Hippocampal formation (tissue), 2 donors: ENCODE measurements at regions not wholly inside any gene's neighbourhood (a gene's known extent, or its start where the extent isn't known, plus 50 kb on each side); places are given as distances from the start of the nearest gene placed in this dataset.

Experiments
- DNase-seq, 2 donors: peaks; one replicate each; lab custom pipeline; 2025; lab: John Stamatoyannopoulos, UW

- DNase-seq: no peak
Measured at GRCh38 chr15:91472316-91472756, 372.3 kb downstream of the SV2B start.

GRCh38 chr15:91473894-91474545 is 374.0 kb downstream of the SV2B start:
- no peak for DNase-seq

- DNase-seq: no peak
Measured at GRCh38 chr15:91476861-91477260, 376.6 kb upstream of the SLCO3A1 start.

- no peak for DNase-seq
Measured at GRCh38 chr15:91478717-91479191, 374.8 kb upstream of the SLCO3A1 start.

- DNase-seq: no peak
Measured at GRCh38 chr15:91480426-91480825, 373.1 kb upstream of the SLCO3A1 start.

- DNase-seq: no peak
Measured at GRCh38 chr15:91482799-91483198, 370.7 kb upstream of the SLCO3A1 start.

- no peak for DNase-seq
Measured at GRCh38 chr15:91484141-91484540, 369.4 kb upstream of the SLCO3A1 start.

GRCh38 chr15:91488452-91488851 is 365.1 kb upstream of the SLCO3A1 start:
- no peak for DNase-seq

- no peak for DNase-seq
Measured at GRCh38 chr15:91490211-91490610, 363.3 kb upstream of the SLCO3A1 start.

GRCh38 chr15:91491101-91491950 is 362.2 kb upstream of the SLCO3A1 start:
- DNase-seq: no peak

- no peak for DNase-seq
Measured at GRCh38 chr15:91496754-91497691, 356.5 kb upstream of the SLCO3A1 start.

- no peak for DNase-seq
Measured at GRCh38 chr15:91498046-91498748, 355.3 kb upstream of the SLCO3A1 start.

- DNase-seq: no peak
Measured at GRCh38 chr15:91498749-91499062, 354.8 kb upstream of the SLCO3A1 start.

GRCh38 chr15:91499774-91500383 is 353.6 kb upstream of the SLCO3A1 start:
- DNase-seq: no peak

GRCh38 chr15:91508633-91509032 is 344.9 kb upstream of the SLCO3A1 start:
- no peak for DNase-seq

- no peak for DNase-seq
Measured at GRCh38 chr15:91514147-91514546, 339.4 kb upstream of the SLCO3A1 start.

GRCh38 chr15:91515188-91515754 is 338.2 kb upstream of the SLCO3A1 start:
- DNase-seq: no peak

- DNase-seq: no peak
Measured at GRCh38 chr15:91516866-91517265, 336.6 kb upstream of the SLCO3A1 start.

GRCh38 chr15:91517491-91518200 is 335.9 kb upstream of the SLCO3A1 start:
- DNase-seq: no peak

GRCh38 chr15:91520850-91521249 is 332.7 kb upstream of the SLCO3A1 start:
- DNase-seq: no peak
